Breast epithelium (tissue), 4 donors: ENCODE measurements at regions not wholly inside any gene's neighbourhood (a gene's known extent, or its start where the extent isn't known, plus 50 kb on each side); places are given as distances from the start of the nearest gene placed in this dataset.
A peak's percentile ranks its signal among the peaks of the same experiment; 100 is the strongest.

Experiments
- DNase-seq, 2 donors: peaks; one replicate each; pipeline ENCODE4 v3.0.0-alpha.2; 2019; ENCODE audit warnings: low spot score in 2 of 2
- H3K27ac ChIP-seq, 2 donors: fragments of 200-600 bp; sonication (generic) in 1 of 2; one replicate each; pipeline ENCODE4 v1.5.1; 2016 to 2019; ENCODE audit warnings: mild to moderate bottlenecking in 1 of 2
- H3K27me3 ChIP-seq, 2 donors: fragments of 200-600 bp; sonication (generic) in 1 of 2; one replicate each; pipeline versions ENCODE4 v1.5.1 to v1.6.0; 2017 to 2019; ENCODE audit warnings: control low read depth in 1 of 2, mild to moderate bottlenecking in 1 of 2
- H3K36me3 ChIP-seq: fragments of 200-600 bp; one replicate; pipeline ENCODE4 v1.5.1; 2019
- H3K4me1 ChIP-seq, 2 donors: fragments of 200-600 bp; sonication (generic); one replicate each; pipeline ENCODE4 v1.5.1; 2016 to 2019; ENCODE audit warnings: control low read depth in 1 of 2
- H3K4me3 ChIP-seq, 3 donors: fragments of 200-600 bp; sonication (generic); 1 replicate in 2 of 3; 2 replicates in 1 of 3; pipeline ENCODE4 v1.5.1; 2016 to 2019; ENCODE audit warnings: mild to moderate bottlenecking in 3 of 3, moderate library complexity in 2 of 3
- H3K9me3 ChIP-seq, 2 donors: fragments of 200-600 bp; sonication (generic) in 1 of 2; one replicate each; pipeline ENCODE4 v1.5.1; 2016 to 2019; ENCODE audit warnings: control low read depth in 1 of 2
- POLR2A ChIP-seq: fragments of 450-650 bp; IDR thresholded peaks from one replicate; pipeline ENCODE4 v1.6.1; 2016; ENCODE audit warnings: antibody characterized with exemption, mild to moderate bottlenecking, moderate library complexity
- POLR2AphosphoS5 ChIP-seq, 3 donors: sonication (generic); formaldehyde crosslinking; IDR thresholded peaks; one replicate each; pipeline ENCODE4 v1.6.1; 2017; ENCODE audit warnings: antibody characterized with exemption in 3 of 3
- intact Hi-C: fragments of 100-400 bp; cut with DNase I; formaldehyde crosslinking; loops from one replicate; pipeline ENCODE4 v1.15.1; 2023; ENCODE audit warnings: low total_unique reads
- TF ChIP-seq, protein P1 (sequence below), 3 donors: fragments of 450-650 bp; IDR thresholded peaks; one replicate each; pipeline ENCODE4 v1.5.1; 2016 to 2017; ENCODE audit warnings: antibody characterized with exemption in 3 of 3, mild to moderate bottlenecking in 3 of 3, moderate library complexity in 3 of 3

DNA sequence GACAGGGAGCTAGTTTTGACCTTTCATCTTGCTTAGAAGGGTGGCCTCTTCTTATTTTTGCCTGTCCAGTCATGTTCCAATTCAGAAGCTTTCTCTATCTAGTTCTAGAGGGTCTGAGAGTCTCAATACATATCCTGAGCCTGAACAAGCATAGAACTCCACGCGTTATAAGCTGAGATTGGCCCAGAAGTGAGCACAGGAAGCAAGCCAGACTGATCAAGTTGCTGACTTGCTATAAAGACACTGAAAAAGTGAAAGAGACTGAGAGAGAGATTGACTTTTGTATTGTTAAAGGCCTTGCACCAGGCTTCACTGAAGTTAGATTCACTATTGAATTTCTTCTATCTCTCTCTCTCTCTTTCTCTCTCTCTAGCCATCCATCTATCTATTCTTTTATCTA lies 142.7 kb upstream of the DOCK10 start:
- H3K27ac ChIP-seq, result no peak overlapping the region
- DNase-seq, result no peak
- no peaks in the 10 kb centered on the region for H3K9me3 ChIP-seq
- intact Hi-C loops, result loop anchor here (5.0 kb wide), 1 partner anchor 222 kb away; no protein-coding TSS in a partner anchor
- H3K4me3 ChIP-seq, result no peak overlapping the region
- H3K27me3 ChIP-seq, result no peaks in the 10 kb centered on the region
- no peak for TF ChIP-seq POLR2AphosphoS5 (IDR thresholded peaks at IDR 0.05)
- no peak for TF ChIP-seq POLR2A
- TF ChIP-seq, protein P1, sequence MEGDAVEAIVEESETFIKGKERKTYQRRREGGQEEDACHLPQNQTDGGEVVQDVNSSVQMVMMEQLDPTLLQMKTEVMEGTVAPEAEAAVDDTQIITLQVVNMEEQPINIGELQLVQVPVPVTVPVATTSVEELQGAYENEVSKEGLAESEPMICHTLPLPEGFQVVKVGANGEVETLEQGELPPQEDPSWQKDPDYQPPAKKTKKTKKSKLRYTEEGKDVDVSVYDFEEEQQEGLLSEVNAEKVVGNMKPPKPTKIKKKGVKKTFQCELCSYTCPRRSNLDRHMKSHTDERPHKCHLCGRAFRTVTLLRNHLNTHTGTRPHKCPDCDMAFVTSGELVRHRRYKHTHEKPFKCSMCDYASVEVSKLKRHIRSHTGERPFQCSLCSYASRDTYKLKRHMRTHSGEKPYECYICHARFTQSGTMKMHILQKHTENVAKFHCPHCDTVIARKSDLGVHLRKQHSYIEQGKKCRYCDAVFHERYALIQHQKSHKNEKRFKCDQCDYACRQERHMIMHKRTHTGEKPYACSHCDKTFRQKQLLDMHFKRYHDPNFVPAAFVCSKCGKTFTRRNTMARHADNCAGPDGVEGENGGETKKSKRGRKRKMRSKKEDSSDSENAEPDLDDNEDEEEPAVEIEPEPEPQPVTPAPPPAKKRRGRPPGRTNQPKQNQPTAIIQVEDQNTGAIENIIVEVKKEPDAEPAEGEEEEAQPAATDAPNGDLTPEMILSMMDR (IDR thresholded peaks at IDR 0.05), result no peak
- H3K4me1 ChIP-seq, result no peaks in the 10 kb centered on the region
- H3K36me3 ChIP-seq, result no peaks in the 10 kb centered on the region

DNA sequence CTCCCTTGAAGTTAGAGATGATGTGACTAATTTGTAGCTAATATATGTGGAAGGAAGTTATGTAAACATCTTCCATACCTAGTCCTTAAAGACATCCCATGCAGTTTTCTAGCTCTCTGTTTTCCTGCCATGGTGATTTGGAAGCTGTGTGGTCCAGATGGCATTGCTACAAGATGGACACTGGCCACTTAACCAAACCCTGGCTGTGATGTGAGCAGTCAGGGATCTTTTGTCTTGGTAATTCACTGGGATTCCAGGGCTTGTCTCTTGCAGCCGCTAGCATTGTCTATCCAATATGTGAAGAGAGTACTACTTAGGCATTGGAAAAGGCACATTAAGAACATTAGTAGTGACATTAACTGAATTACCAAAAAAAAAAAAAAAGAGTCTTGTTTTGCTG lies 139.9 kb upstream of the DOCK10 start:
- Histone ChIP-seq H3K9me3 (no peaks in the 10 kb centered on the region), H3K27me3 (no peaks in the 10 kb centered on the region), H3K4me3 (no peak overlapping the region), H3K4me1 (no peaks in the 10 kb centered on the region), H3K27ac (no peak overlapping the region), H3K36me3 (no peaks in the 10 kb centered on the region)
- DNase-seq, result no peak
- TF ChIP-seq POLR2AphosphoS5 (IDR thresholded peaks at IDR 0.05) (no peak), POLR2A (no peak)
- TF ChIP-seq, protein P1 (IDR thresholded peaks at IDR 0.05), result no peak
- intact Hi-C loops, result loop anchor here (5.0 kb wide), 1 partner anchor 225 kb away; no protein-coding TSS in a partner anchor

GRCh38 chr2:225177098-225177497 lies 134.8 kb upstream of the DOCK10 start:
- peak in 1 of 2 donors; percentile 62 for DNase-seq
- Histone ChIP-seq H3K4me1 (no peaks in the 10 kb centered on the region), H3K4me3 (no peak overlapping the region), H3K27ac (peak overlapping the region in 1 of 2 donors; percentile 19), H3K36me3 (no peaks in the 10 kb centered on the region), H3K27me3 (no peaks in the 10 kb centered on the region), H3K9me3 (no peaks in the 10 kb centered on the region)
- intact Hi-C loops, result no loop called here
- TF ChIP-seq POLR2A (no peak), POLR2AphosphoS5 (IDR thresholded peaks at IDR 0.05) (no peak)
- TF ChIP-seq, protein P1 (IDR thresholded peaks at IDR 0.05), result no peak

GRCh38 chr2:225173909-225174308 lies 131.6 kb upstream of the DOCK10 start:
- Histone ChIP-seq H3K27ac (no peak overlapping the region), H3K4me3 (no peak overlapping the region), H3K36me3 (no peaks in the 10 kb centered on the region), H3K4me1 (no peaks in the 10 kb centered on the region), H3K9me3 (no peaks in the 10 kb centered on the region), H3K27me3 (no peaks in the 10 kb centered on the region)
- intact Hi-C loops, result no loop called here
- DNase-seq, result no peak
- TF ChIP-seq, protein P1 (IDR thresholded peaks at IDR 0.05), result no peak
- no peak for TF ChIP-seq POLR2A
- no peak for TF ChIP-seq POLR2AphosphoS5 (IDR thresholded peaks at IDR 0.05)

- Histone ChIP-seq H3K27ac (no peak overlapping the region), H3K27me3 (no peaks in the 10 kb centered on the region), H3K36me3 (no peaks in the 10 kb centered on the region), H3K9me3 (no peaks in the 10 kb centered on the region), H3K4me1 (no peaks in the 10 kb centered on the region), H3K4me3 (no peak overlapping the region)
- TF ChIP-seq, protein P1 (IDR thresholded peaks at IDR 0.05), result no peak
- TF ChIP-seq POLR2AphosphoS5 (IDR thresholded peaks at IDR 0.05) (no peak), POLR2A (no peak)
- no peak for DNase-seq
- intact Hi-C loops, result no loop called here
Measured at GRCh38 chr2:225171350-225171749, 129.1 kb upstream of the DOCK10 start.
